ENCODE measurements at regions not wholly inside any gene's neighbourhood (a gene's known extent, or its start where the extent isn't known, plus 50 kb on each side); places are given as distances from the start of the nearest gene placed in this dataset.
A peak's percentile ranks its signal among the peaks of the same experiment; 100 is the strongest.
"Not testable (repeated sequence)": the region's sequence is repeated elsewhere in the genome, so short reads cannot be mapped to it uniquely, and the experiment has no call there.

DNA sequence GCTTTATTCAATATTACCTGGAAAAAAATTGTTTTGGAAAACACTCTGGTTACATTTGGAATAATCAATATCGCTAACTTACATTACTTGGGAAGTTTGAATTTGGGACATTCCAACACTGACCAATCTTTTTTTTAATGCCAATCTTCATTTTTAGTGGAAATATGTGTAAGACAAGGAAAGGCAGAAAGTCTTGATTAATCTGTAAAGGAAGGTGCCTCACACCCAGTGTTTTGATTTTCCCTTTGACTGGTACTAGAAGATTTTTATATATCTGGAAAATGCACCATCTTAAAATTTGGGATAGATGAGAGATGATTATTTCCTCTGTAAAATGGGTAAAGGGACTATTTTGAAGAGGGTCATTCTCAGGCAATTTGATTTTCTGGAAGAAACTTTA, 879.2 kb upstream of the ZEB2 start:
- DNase-seq (ENCODE audit: low read depth in 4 of 4, low spot score in 3 of 4): no peak

DNA sequence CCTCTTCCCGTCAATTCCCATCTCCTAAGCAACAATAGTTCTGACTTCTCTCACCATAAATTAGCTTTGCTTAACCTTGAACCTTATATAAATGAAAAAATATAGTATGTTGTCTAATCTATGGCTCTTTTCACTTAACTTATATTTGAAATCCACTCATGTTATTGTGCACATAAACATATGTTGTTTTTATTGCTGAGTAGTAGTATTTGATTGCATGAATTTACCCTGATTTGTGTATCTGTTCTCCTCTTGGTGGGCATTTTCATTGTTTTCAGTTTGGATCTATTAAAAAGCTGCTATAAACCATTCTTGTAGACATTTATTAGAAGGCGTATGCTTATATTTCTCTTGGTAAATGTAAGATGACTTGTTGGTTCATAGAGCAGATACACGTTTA, 874.3 kb upstream of the ZEB2 start:
- no peak for DNase-seq (ENCODE audit: low read depth in 4 of 4, low spot score in 3 of 4)

DNA sequence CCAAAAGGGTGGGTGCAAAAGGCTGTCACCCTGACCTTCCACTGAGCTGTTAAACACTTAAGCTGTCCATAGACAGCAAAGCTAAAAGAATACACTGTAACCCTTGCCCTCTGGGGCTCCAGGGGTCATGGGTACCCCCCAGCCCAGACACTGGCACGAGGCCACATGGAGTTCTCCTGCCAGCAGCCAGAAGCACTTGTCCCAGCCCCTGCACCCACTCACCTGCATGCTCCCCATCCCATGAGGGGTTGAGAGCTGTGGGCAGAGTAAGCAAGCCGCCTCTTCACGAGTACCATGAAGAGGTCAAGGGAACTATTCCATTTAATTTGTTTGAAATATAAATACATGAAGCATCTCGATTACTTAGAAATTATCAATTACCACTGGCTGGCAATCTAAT, 867.1 kb upstream of the ZEB2 start:
- DNase-seq (ENCODE audit: low read depth in 4 of 4, low spot score in 3 of 4): no peak

DNA sequence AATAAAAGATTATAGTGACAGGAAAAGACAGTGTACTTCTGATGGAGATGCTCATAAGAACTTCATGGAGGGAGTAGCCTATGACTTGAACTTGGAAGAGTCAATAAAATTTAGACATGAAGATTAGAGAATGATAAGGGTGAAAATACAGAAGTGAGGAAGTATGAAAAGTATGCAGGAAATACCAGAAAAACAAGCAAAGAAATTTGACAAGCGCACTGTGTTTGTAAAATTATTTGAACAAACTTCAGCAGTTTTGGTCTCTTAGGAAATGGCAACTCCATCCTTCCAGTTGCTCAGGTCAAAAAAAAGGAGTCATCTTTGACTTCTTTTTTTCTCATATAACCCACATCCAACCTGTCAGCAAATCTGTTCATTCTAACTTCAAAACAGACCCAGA, 864.0 kb upstream of the ZEB2 start:
- DNase-seq (ENCODE audit: low read depth in 4 of 4, low spot score in 3 of 4): no peak

DNA sequence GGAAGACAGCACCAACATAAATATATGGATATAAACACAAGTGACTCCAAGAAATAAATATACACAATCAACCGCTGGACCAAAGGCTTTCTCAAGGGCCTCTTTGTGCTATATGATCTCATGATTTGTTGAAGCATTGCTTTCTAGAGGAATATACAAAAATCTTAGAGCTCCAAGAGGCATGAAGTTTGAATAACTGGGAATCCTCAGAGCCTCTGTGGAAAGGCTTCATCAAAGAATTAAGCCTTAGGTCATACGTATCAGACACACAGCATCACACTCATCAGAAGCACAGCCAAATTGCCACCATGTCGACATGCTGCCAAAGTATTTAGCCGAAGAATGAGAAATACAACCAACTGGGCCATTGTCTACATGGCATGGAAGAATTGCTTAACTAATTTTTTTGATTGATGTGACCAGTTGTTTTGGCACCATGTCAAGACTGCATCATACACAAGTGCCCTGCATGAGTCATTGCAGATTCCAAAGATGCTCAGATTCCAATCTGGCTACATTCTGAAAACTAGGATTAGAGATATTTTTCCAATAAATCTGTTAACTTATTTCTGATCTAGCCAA, 860.6 kb upstream of the ZEB2 start:
- DNase-seq (ENCODE audit: low read depth in 4 of 4, low spot score in 3 of 4): no peak

DNA sequence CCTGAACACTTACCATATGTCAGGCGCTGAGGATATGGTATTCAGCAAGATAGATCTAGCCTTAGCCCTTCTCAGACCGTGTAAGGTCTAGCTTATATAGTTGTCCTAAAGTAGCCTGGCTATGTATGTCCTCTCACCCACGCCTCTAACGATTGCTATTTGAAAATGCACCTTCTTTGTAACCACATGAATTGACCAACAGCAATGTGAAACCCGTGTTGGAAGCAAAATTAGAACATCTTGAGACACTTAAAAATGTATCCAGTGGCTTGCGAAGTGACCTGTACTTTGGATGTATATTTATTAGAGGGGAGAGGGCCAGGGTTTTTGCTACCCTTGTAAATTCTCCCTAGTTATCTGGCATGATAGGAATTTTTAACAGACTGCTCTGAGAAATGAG, 860.0 kb upstream of the ZEB2 start:
- no peak for DNase-seq (ENCODE audit: low read depth in 4 of 4, low spot score in 3 of 4)

DNA sequence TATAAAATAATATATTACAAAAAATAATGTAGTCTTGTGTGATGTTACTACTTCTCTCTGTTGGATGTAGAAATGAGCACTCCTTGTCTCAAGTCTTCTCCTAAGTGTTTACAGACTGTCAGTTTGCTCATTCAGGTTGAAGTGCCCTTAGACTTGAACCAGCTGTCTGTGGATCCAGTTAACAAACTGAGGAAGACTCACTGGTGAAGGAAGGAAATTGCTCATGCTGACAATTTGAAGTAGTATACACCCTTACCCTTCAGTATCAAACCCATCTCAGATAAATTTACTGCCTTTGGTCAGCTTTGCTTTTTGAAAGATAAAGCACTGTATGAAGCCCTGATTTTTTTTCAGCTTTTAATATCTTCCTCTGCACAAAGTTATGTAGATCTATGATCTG, 854.2 kb upstream of the ZEB2 start:
- no peak for DNase-seq (ENCODE audit: low read depth in 4 of 4, low spot score in 3 of 4)

- DNase-seq (ENCODE audit: low read depth in 4 of 4, low spot score in 3 of 4): not testable (repeated sequence)
These were observed 847.4 kb upstream of the ZEB2 start for GRCh38 chr2:145367334-145367733.

GRCh38 chr2:145366341-145366740, 846.4 kb upstream of the ZEB2 start:
- DNase-seq (ENCODE audit: low read depth in 4 of 4, low spot score in 3 of 4): no peak

DNA sequence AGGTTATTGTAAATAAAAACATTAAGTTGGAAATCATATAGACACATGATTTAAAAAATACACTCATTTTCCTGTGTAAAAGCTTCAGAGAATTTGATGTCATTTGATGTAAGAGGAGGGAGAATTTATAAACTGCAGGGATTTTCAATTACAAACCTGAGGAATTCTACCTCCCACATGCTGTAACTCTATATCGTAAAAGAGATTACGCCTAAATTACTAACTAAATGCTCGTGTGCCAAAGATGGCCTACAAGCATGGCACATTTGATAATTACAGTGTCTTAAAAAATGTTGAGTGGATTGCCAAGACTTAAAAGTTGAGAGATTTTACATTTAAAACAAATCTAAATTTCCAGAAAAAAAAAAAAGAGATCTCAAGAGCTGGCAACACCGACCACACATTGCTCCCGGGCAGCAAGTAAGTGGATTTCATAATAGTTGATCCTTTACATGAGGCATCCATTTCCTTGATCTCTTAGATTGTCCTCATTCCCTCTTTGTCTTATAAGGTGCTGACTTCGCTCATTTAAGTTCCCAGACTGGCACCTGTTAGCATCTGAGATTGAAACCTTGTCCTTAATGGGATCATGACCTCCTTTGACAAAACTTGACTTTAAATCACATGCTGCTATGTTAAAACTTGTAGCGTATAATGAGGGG, 840.3 kb upstream of the ZEB2 start:
- DNase-seq (ENCODE audit: low read depth in 4 of 4, low spot score in 3 of 4): no peak

- no peak for DNase-seq (ENCODE audit: low read depth in 4 of 4, low spot score in 3 of 4)
These were observed 839.6 kb upstream of the ZEB2 start for GRCh38 chr2:145359561-145359960.

- no peak for DNase-seq (ENCODE audit: low read depth in 4 of 4, low spot score in 3 of 4)
These were observed 836.1 kb upstream of the ZEB2 start for GRCh38 chr2:145356056-145356455.

DNA sequence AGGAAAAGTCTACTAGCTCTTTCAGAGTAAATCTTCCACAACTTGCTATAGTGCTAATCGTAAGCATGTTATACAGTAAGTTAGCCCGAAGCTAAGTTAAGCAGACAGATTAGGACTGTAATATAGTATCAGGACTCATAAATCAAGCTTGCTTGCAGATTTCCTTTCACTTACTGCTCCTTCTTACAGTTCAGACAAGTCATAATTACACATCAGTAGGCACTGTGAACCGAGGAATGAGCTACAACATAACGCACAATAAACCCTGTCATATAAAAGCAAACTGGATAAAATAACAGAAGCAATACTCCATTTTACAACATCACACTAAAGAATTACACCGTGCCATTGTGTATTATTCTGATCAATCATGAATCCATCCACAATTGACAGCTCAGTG, 832.6 kb upstream of the ZEB2 start:
- DNase-seq (ENCODE audit: low read depth in 4 of 4, low spot score in 3 of 4): no peak

DNA sequence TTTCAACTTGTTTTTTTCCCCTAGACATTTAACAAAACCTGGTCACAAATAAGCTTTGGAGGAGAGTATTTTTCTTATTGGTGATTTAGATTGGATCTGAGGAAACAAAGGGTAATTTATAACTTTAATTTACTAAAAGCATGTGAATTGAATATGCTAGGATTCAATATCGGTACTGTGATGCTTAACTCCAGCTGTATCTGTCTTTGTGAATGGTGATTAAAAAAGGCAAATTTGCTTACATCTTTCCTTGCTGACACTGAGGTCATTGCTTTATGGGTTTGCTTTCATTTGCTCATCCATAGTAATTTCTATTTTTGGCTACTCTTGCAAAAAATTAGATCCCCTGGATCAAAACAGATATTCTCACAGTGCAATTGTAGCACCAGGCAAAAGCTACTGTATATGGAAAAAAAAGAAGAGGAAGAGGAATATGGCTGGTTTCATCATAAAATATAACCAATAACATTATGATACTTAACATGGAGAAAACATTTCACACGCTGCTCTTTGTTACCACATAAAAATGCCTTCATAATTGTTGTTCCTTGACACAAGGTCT, 832.0 kb upstream of the ZEB2 start:
- no peak for DNase-seq (ENCODE audit: low read depth in 4 of 4, low spot score in 3 of 4)

- no peak for DNase-seq (ENCODE audit: low read depth in 4 of 4, low spot score in 3 of 4)
These were observed 830.1 kb upstream of the ZEB2 start for GRCh38 chr2:145350011-145350410.

- DNase-seq (ENCODE audit: low read depth in 4 of 4, low spot score in 3 of 4): no peak
These were observed 824.3 kb upstream of the ZEB2 start for GRCh38 chr2:145344076-145344724.

GRCh38 chr2:145343287-145343686, 823.4 kb upstream of the ZEB2 start:
- DNase-seq (ENCODE audit: low read depth in 4 of 4, low spot score in 3 of 4): no peak

GRCh38 chr2:145341536-145341935, 821.6 kb upstream of the ZEB2 start:
- no peak for DNase-seq (ENCODE audit: low read depth in 4 of 4, low spot score in 3 of 4)

- no peak for DNase-seq (ENCODE audit: low read depth in 4 of 4, low spot score in 3 of 4)
These were observed 819.7 kb upstream of the ZEB2 start for GRCh38 chr2:145339646-145340045.

GRCh38 chr2:145332210-145332898, 812.4 kb upstream of the ZEB2 start:
- DNase-seq (ENCODE audit: low read depth in 4 of 4, low spot score in 3 of 4): no peak

GRCh38 chr2:145329971-145330370, 810.1 kb upstream of the ZEB2 start:
- peak in 2 of 4 donors; percentile 1 to 2 for DNase-seq (ENCODE audit: low read depth in 4 of 4, low spot score in 3 of 4)
